ENCODE measurements at regions not wholly inside any gene's neighbourhood (a gene's known extent, or its start where the extent isn't known, plus 50 kb on each side); places are given as distances from the start of the nearest gene placed in this dataset.
"Not testable (repeated sequence)": the region's sequence is repeated elsewhere in the genome, so short reads cannot be mapped to it uniquely, and the experiment has no call there.

- intact Hi-C loops (cut with micrococcal nuclease) = no loop called here
Measured at GRCh38 chr4:141457653-141458052, 178.7 kb upstream of the IL15 start.

GRCh38 chr4:141458501-141458900 lies 177.9 kb upstream of the IL15 start:
- intact Hi-C loops (cut with micrococcal nuclease) = no loop called here

GRCh38 chr4:141459020-141459419 lies 177.4 kb upstream of the IL15 start:
- intact Hi-C loops (cut with micrococcal nuclease) = no loop called here

GRCh38 chr4:141462361-141462760 lies 174.0 kb upstream of the IL15 start:
- intact Hi-C loops (cut with micrococcal nuclease) = no loop called here

GRCh38 chr4:141463678-141464077 lies 172.7 kb upstream of the IL15 start:
- intact Hi-C loops (cut with micrococcal nuclease) = no loop called here

- intact Hi-C loops (cut with micrococcal nuclease) = no loop called here
Measured at GRCh38 chr4:141464366-141464765, 172.0 kb upstream of the IL15 start.

- intact Hi-C loops (cut with micrococcal nuclease) = no loop called here
Measured at GRCh38 chr4:141465171-141465570, 171.2 kb upstream of the IL15 start.

- intact Hi-C loops (cut with micrococcal nuclease) = no loop called here
Measured at GRCh38 chr4:141467225-141467624, 169.2 kb upstream of the IL15 start.

GRCh38 chr4:141469392-141469791 lies 167.0 kb upstream of the IL15 start:
- intact Hi-C loops (cut with micrococcal nuclease) = no loop called here

- intact Hi-C loops (cut with micrococcal nuclease) = no loop called here
Measured at GRCh38 chr4:141473026-141473540, 163.3 kb upstream of the IL15 start.

- intact Hi-C loops (cut with micrococcal nuclease) = no loop called here
Measured at GRCh38 chr4:141473952-141474351, 162.4 kb upstream of the IL15 start.

- intact Hi-C loops (cut with micrococcal nuclease) = no loop called here
Measured at GRCh38 chr4:141480950-141481349, 155.4 kb upstream of the IL15 start.

- intact Hi-C loops (cut with micrococcal nuclease) = not testable (repeated sequence)
Measured at GRCh38 chr4:141484298-141484697, 152.1 kb upstream of the IL15 start.

- intact Hi-C loops (cut with micrococcal nuclease) = no loop called here
Measured at GRCh38 chr4:141486375-141486997, 149.9 kb upstream of the IL15 start.

- intact Hi-C loops (cut with micrococcal nuclease) = no loop called here
Measured at GRCh38 chr4:141497627-141498026, 138.8 kb upstream of the IL15 start.

- intact Hi-C loops (cut with micrococcal nuclease) = no loop called here
Measured at GRCh38 chr4:141499261-141499853, 137.0 kb upstream of the IL15 start.

GRCh38 chr4:141501395-141501794 lies 135.0 kb upstream of the IL15 start:
- intact Hi-C loops (cut with micrococcal nuclease) = no loop called here

GRCh38 chr4:141501931-141502330 lies 134.5 kb upstream of the IL15 start:
- intact Hi-C loops (cut with micrococcal nuclease) = no loop called here

GRCh38 chr4:141502755-141503154 lies 133.6 kb upstream of the IL15 start:
- intact Hi-C loops (cut with micrococcal nuclease) = no loop called here

GRCh38 chr4:141503260-141503659 lies 133.1 kb upstream of the IL15 start:
- intact Hi-C loops (cut with micrococcal nuclease) = no loop called here

- intact Hi-C loops (cut with micrococcal nuclease) = no loop called here
Measured at GRCh38 chr4:141511055-141511454, 125.3 kb upstream of the IL15 start.

GRCh38 chr4:141513866-141514265 lies 122.5 kb upstream of the IL15 start:
- intact Hi-C loops (cut with micrococcal nuclease) = no loop called here

- intact Hi-C loops (cut with micrococcal nuclease) = no loop called here
Measured at GRCh38 chr4:141518222-141518621, 118.2 kb upstream of the IL15 start.

Data from T-helper 1 cell treated with Interleukin-12 subunit alpha and Interleukin-12 subunit beta and Interleukin-4 antibody, amounts not matched to agents 30 ng/mL and 1 ng/mL, for 36 hours (primary cell).